Panc1 (cell line): ENCODE measurements at regions not wholly inside any gene's neighbourhood (a gene's known extent, or its start where the extent isn't known, plus 50 kb on each side); places are given as distances from the start of the nearest gene placed in this dataset.

Experiments
- CTCF ChIP-seq: fragments of 450-650 bp; IDR thresholded peaks from 2 replicates; pipeline ENCODE4 v1.5.1; 2017; ENCODE audit warnings: mild to moderate bottlenecking
- TF ChIP-seq, protein P1 (sequence below), 2 experiments: IDR thresholded peaks; 2 replicates each; pipeline ENCODE4 v1.6.1; 2011 to 2012; ENCODE audit warnings: low read depth in 2 of 2, control low read depth in 1 of 2, low read length in 1 of 2, mild to moderate bottlenecking in 1 of 2, moderate library complexity in 1 of 2; ENCODE audit not compliant: insufficient read depth in 1 of 2

GRCh38 chr12:83559650-83560049 is 872.9 kb downstream of the TMTC2 start:
- TF ChIP-seq CTCF: no peak
- TF ChIP-seq, protein P1, sequence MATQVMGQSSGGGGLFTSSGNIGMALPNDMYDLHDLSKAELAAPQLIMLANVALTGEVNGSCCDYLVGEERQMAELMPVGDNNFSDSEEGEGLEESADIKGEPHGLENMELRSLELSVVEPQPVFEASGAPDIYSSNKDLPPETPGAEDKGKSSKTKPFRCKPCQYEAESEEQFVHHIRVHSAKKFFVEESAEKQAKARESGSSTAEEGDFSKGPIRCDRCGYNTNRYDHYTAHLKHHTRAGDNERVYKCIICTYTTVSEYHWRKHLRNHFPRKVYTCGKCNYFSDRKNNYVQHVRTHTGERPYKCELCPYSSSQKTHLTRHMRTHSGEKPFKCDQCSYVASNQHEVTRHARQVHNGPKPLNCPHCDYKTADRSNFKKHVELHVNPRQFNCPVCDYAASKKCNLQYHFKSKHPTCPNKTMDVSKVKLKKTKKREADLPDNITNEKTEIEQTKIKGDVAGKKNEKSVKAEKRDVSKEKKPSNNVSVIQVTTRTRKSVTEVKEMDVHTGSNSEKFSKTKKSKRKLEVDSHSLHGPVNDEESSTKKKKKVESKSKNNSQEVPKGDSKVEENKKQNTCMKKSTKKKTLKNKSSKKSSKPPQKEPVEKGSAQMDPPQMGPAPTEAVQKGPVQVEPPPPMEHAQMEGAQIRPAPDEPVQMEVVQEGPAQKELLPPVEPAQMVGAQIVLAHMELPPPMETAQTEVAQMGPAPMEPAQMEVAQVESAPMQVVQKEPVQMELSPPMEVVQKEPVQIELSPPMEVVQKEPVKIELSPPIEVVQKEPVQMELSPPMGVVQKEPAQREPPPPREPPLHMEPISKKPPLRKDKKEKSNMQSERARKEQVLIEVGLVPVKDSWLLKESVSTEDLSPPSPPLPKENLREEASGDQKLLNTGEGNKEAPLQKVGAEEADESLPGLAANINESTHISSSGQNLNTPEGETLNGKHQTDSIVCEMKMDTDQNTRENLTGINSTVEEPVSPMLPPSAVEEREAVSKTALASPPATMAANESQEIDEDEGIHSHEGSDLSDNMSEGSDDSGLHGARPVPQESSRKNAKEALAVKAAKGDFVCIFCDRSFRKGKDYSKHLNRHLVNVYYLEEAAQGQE (IDR thresholded peaks at IDR 0.05; ENCODE audit: insufficient read depth in 1 of 2, low read depth in 2 of 2, low read length in 1 of 2): no peak
